Cardiac fibroblast (primary cell): ENCODE measurements at regions not wholly inside any gene's neighbourhood (a gene's known extent, or its start where the extent isn't known, plus 50 kb on each side); places are given as distances from the start of the nearest gene placed in this dataset.

Experiments
- DNase-seq, 2 donors: peaks; one replicate each; pipeline versions ENCODE4 v3.0.0 to v3.0.0-alpha.2; 2010; ENCODE audit warnings: low read depth in 2 of 2
- H3K4me3 ChIP-seq, 2 donors: replicated peaks in 1 of 2; 1 replicate in 1 of 2; 2 replicates in 1 of 2; pipeline ENCODE4 v1.5.1; 2011; ENCODE audit warnings: low read depth in 2 of 2, low read length in 2 of 2, mild to moderate bottlenecking in 2 of 2, moderate library complexity in 1 of 2
- CTCF ChIP-seq: IDR thresholded peaks from one replicate; pipeline ENCODE4 v1.5.1; 2011; ENCODE audit warnings: low read depth, mild to moderate bottlenecking, low read length, inconsistent platforms

GRCh38 chr16:13858873-13859580 lies 60.9 kb upstream of the ERCC4 start:
- DNase-seq, result no peak
- no peak overlapping the region for H3K4me3 ChIP-seq
- TF ChIP-seq CTCF, result no peak

- H3K4me3 ChIP-seq, result no peak overlapping the region
- no peak for DNase-seq
- no peak for TF ChIP-seq CTCF
Observed at GRCh38 chr16:13863075-13863765, 56.7 kb upstream of the ERCC4 start.

GRCh38 chr16:13864689-13865088 lies 55.3 kb upstream of the ERCC4 start:
- TF ChIP-seq CTCF, result no peak
- no peak for DNase-seq
- H3K4me3 ChIP-seq, result no peak overlapping the region

GRCh38 chr16:13866073-13866472 lies 53.9 kb upstream of the ERCC4 start:
- TF ChIP-seq CTCF, result peak; percentile 91
- DNase-seq, result peak; percentile 89 to 94
- H3K4me3 ChIP-seq, result no peak overlapping the region
